ENCODE measurements at regions not wholly inside any gene's neighbourhood (a gene's known extent, or its start where the extent isn't known, plus 50 kb on each side); places are given as distances from the start of the nearest gene placed in this dataset.

GRCh38 chr14:88931321-88932110 is 107.1 kb downstream of the TTC8 start (continued):
- TF ChIP-seq SIX5 (IDR thresholded peaks at IDR 0.05; ENCODE audit: low read depth, low read length), result no peak
- TF ChIP-seq ZNF274 (IDR thresholded peaks at IDR 0.05; ENCODE audit: borderline replicate concordance, extremely low read depth, low read length), result no peak
- TF ChIP-seq, protein P1, sequence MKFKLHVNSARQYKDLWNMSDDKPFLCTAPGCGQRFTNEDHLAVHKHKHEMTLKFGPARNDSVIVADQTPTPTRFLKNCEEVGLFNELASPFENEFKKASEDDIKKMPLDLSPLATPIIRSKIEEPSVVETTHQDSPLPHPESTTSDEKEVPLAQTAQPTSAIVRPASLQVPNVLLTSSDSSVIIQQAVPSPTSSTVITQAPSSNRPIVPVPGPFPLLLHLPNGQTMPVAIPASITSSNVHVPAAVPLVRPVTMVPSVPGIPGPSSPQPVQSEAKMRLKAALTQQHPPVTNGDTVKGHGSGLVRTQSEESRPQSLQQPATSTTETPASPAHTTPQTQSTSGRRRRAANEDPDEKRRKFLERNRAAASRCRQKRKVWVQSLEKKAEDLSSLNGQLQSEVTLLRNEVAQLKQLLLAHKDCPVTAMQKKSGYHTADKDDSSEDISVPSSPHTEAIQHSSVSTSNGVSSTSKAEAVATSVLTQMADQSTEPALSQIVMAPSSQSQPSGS (IDR thresholded peaks at IDR 0.05; ENCODE audit: low read length), result no peak
- TF ChIP-seq RAD21 (IDR thresholded peaks at IDR 0.05 in 1 of 2, conservative IDR thresholded peaks at IDR 0.05 in 1 of 2; ENCODE audit: low read depth in 2 of 2, low read length in 2 of 2), result no peak
- TF ChIP-seq, protein P2, sequence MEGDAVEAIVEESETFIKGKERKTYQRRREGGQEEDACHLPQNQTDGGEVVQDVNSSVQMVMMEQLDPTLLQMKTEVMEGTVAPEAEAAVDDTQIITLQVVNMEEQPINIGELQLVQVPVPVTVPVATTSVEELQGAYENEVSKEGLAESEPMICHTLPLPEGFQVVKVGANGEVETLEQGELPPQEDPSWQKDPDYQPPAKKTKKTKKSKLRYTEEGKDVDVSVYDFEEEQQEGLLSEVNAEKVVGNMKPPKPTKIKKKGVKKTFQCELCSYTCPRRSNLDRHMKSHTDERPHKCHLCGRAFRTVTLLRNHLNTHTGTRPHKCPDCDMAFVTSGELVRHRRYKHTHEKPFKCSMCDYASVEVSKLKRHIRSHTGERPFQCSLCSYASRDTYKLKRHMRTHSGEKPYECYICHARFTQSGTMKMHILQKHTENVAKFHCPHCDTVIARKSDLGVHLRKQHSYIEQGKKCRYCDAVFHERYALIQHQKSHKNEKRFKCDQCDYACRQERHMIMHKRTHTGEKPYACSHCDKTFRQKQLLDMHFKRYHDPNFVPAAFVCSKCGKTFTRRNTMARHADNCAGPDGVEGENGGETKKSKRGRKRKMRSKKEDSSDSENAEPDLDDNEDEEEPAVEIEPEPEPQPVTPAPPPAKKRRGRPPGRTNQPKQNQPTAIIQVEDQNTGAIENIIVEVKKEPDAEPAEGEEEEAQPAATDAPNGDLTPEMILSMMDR (IDR thresholded peaks at IDR 0.05; ENCODE audit: control extremely low read depth in 1 of 3, insufficient read depth in 1 of 3, low read depth in 1 of 3, low read length in 3 of 3), result no peak
- TF ChIP-seq GTF2F1 (IDR thresholded peaks at IDR 0.05; ENCODE audit: borderline replicate concordance, low read depth, low read length), result no peak

All from H1 (cell line).